ENCODE measurements at regions not wholly inside any gene's neighbourhood (a gene's known extent, or its start where the extent isn't known, plus 50 kb on each side); places are given as distances from the start of the nearest gene placed in this dataset.

GRCh38 chr9:78932849-78933627 lies 636.1 kb downstream of the PSAT1 start:
- DNase-seq = no peak
- intact Hi-C loops (cut with DNase I) = no loop called here

- intact Hi-C loops (cut with DNase I) = no loop called here
- no peak for DNase-seq
Observed at GRCh38 chr9:78934880-78935279, 636.9 kb upstream of the TLE4 start.

- peak in 1 of 10 donors; percentile 43 for DNase-seq
- intact Hi-C loops (cut with DNase I) = no loop called here
Observed at GRCh38 chr9:78938821-78939220, 632.9 kb upstream of the TLE4 start.

GRCh38 chr9:78939311-78940065 lies 632.3 kb upstream of the TLE4 start:
- intact Hi-C loops (cut with DNase I) = no loop called here
- peak in 1 of 10 donors; percentile 38 for DNase-seq

- intact Hi-C loops (cut with DNase I) = no loop called here
- no peak for DNase-seq
Observed at GRCh38 chr9:78940121-78940855, 631.5 kb upstream of the TLE4 start.

GRCh38 chr9:78954286-78954685 lies 617.5 kb upstream of the TLE4 start:
- no peak for DNase-seq
- intact Hi-C loops (cut with DNase I) = no loop called here

- no peak for DNase-seq
- intact Hi-C loops (cut with DNase I) = no loop called here
Observed at GRCh38 chr9:78958892-78959291, 612.9 kb upstream of the TLE4 start.

- intact Hi-C loops (cut with DNase I) = no loop called here
- no peak for DNase-seq
Observed at GRCh38 chr9:78962156-78962555, 609.6 kb upstream of the TLE4 start.

- intact Hi-C loops (cut with DNase I) = no loop called here
- no peak for DNase-seq
Observed at GRCh38 chr9:78963911-78964310, 607.9 kb upstream of the TLE4 start.

GRCh38 chr9:78967596-78968217 lies 604.1 kb upstream of the TLE4 start:
- intact Hi-C loops (cut with DNase I) = no loop called here
- no peak for DNase-seq

- intact Hi-C loops (cut with DNase I) = no loop called here
- no peak for DNase-seq
Observed at GRCh38 chr9:78970375-78970774, 601.4 kb upstream of the TLE4 start.

- DNase-seq = no peak
- intact Hi-C loops (cut with DNase I) = no loop called here
Observed at GRCh38 chr9:78971540-78971939, 600.2 kb upstream of the TLE4 start.

- intact Hi-C loops (cut with DNase I) = no loop called here
- no peak for DNase-seq
Observed at GRCh38 chr9:78972303-78972999, 599.3 kb upstream of the TLE4 start.

GRCh38 chr9:78973907-78974306 lies 597.9 kb upstream of the TLE4 start:
- no peak for DNase-seq
- intact Hi-C loops (cut with DNase I) = no loop called here

GRCh38 chr9:78982849-78983248 lies 588.9 kb upstream of the TLE4 start:
- no peak for DNase-seq
- intact Hi-C loops (cut with DNase I) = no loop called here

GRCh38 chr9:78985084-78985738 lies 586.6 kb upstream of the TLE4 start:
- DNase-seq = no peak
- intact Hi-C loops (cut with DNase I) = no loop called here

- intact Hi-C loops (cut with DNase I) = no loop called here
- no peak for DNase-seq
Observed at GRCh38 chr9:78986446-78986845, 585.3 kb upstream of the TLE4 start.

- DNase-seq = no peak
- intact Hi-C loops (cut with DNase I) = no loop called here
Observed at GRCh38 chr9:78989031-78989658, 582.6 kb upstream of the TLE4 start.

- intact Hi-C loops (cut with DNase I) = no loop called here
Observed at GRCh38 chr9:78994471-78994870, 577.3 kb upstream of the TLE4 start.

More at GRCh38 chr9:78994471-78994870, 577.3 kb upstream of the TLE4 start:
- DNase-seq = no peak

Data from posterior cingulate gyrus (tissue), 11 donors.